Lower leg skin (tissue), 4 donors: ENCODE measurements at regions not wholly inside any gene's neighbourhood (a gene's known extent, or its start where the extent isn't known, plus 50 kb on each side); places are given as distances from the start of the nearest gene placed in this dataset.

Experiments
- DNase-seq, 2 donors: peaks; one replicate each; pipeline ENCODE4 v3.0.0-alpha.2; 2019; ENCODE audit warnings: low spot score in 2 of 2
- H3K4me3 ChIP-seq: fragments of 200-600 bp; sonication (generic); 2 replicates; pipeline ENCODE4 v1.5.1; 2017; ENCODE audit warnings: mild to moderate bottlenecking, low read depth; ENCODE audit not compliant: poor library complexity, severe bottlenecking
- POLR2A ChIP-seq, 2 donors: fragments of 450-650 bp; IDR thresholded peaks; one replicate each; pipeline ENCODE4 v1.6.1; 2016 to 2017; ENCODE audit warnings: antibody characterized with exemption in 2 of 2, mild to moderate bottlenecking in 1 of 2, moderate library complexity in 1 of 2
- WGBS, 2 donors: methylation state at CpG; one replicate each; pipeline ENCODE4 v1.1.5; 2018; 5-methylcytosine and 5-hydroxymethylcytosine counted together
- intact Hi-C: fragments of 100-400 bp; cut with DNase I; formaldehyde crosslinking; loops from one replicate; pipeline ENCODE4 v1.15.0; 2023; ENCODE audit warnings: low total_unique reads
- TF ChIP-seq, protein P1 (sequence below), 3 donors: fragments of 450-650 bp; IDR thresholded peaks; one replicate each; pipeline ENCODE4 v1.5.1; 2016; ENCODE audit warnings: antibody characterized with exemption in 3 of 3, mild to moderate bottlenecking in 3 of 3, moderate library complexity in 2 of 3

DNA sequence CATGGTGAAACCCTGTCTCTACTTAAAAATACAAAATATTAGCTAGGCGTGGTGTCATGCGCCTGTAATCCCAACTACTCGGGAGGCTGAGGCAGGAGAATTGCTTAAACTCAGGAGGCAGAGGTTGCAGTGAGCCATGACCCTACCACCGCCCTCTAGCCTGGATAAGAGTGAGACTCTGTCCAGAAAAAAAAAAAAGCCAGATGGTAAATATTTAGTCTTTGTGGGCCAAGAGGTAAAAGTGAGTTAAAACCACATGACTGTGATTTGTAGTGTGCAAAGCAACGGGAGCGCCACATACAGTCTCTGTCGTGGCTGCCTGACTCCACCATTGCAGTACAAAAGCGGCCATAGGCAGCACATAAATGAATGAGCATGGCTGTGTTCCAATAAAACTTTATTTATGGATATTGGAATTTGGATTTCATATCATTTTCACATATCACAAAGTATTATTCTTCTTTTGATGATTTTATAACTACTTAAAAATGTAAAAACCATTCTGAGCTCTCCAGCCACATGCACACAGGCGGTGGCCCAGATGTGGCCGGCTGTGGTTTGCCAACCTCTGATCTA, 51.8 kb upstream of the CASZ1 start:
- intact Hi-C loops = no loop called here
- no peak for TF ChIP-seq POLR2A (IDR thresholded peaks at IDR 0.05)
- TF ChIP-seq, protein P1, sequence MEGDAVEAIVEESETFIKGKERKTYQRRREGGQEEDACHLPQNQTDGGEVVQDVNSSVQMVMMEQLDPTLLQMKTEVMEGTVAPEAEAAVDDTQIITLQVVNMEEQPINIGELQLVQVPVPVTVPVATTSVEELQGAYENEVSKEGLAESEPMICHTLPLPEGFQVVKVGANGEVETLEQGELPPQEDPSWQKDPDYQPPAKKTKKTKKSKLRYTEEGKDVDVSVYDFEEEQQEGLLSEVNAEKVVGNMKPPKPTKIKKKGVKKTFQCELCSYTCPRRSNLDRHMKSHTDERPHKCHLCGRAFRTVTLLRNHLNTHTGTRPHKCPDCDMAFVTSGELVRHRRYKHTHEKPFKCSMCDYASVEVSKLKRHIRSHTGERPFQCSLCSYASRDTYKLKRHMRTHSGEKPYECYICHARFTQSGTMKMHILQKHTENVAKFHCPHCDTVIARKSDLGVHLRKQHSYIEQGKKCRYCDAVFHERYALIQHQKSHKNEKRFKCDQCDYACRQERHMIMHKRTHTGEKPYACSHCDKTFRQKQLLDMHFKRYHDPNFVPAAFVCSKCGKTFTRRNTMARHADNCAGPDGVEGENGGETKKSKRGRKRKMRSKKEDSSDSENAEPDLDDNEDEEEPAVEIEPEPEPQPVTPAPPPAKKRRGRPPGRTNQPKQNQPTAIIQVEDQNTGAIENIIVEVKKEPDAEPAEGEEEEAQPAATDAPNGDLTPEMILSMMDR (IDR thresholded peaks at IDR 0.05) = no peak
- no peak overlapping the region for H3K4me3 ChIP-seq
- DNase-seq = no peak
- 86 to 91% methylated on average over 10 of the region's 10 CpGs for WGBS, 2 donors

GRCh38 chr1:10850026-10850425, 53.6 kb upstream of the CASZ1 start:
- 80 to 85% methylated on average over 6 of the region's 7 CpGs for WGBS, 2 donors
- no peak for DNase-seq
- H3K4me3 ChIP-seq = no peak overlapping the region
- TF ChIP-seq, protein P1 (IDR thresholded peaks at IDR 0.05) = no peak
- no peak for TF ChIP-seq POLR2A (IDR thresholded peaks at IDR 0.05)
- intact Hi-C loops = no loop called here

GRCh38 chr1:10851024-10852013, 54.9 kb upstream of the CASZ1 start:
- no peak overlapping the region for H3K4me3 ChIP-seq
- no peak for DNase-seq
- intact Hi-C loops = no loop called here
- WGBS, 2 donors = 81 to 86% methylated on average over 25 to 27 of the region's 30 CpGs
- TF ChIP-seq, protein P1 (IDR thresholded peaks at IDR 0.05) = no peak
- TF ChIP-seq POLR2A (IDR thresholded peaks at IDR 0.05) = no peak

GRCh38 chr1:10852018-10852417, 55.6 kb upstream of the CASZ1 start:
- 89 to 93% methylated on average over 8 of the region's 8 CpGs for WGBS, 2 donors
- no peak for DNase-seq
- intact Hi-C loops = no loop called here
- no peak overlapping the region for H3K4me3 ChIP-seq
- TF ChIP-seq, protein P1 (IDR thresholded peaks at IDR 0.05) = no peak
- no peak for TF ChIP-seq POLR2A (IDR thresholded peaks at IDR 0.05)

- TF ChIP-seq POLR2A (IDR thresholded peaks at IDR 0.05) = no peak
- TF ChIP-seq, protein P1 (IDR thresholded peaks at IDR 0.05) = no peak
- DNase-seq = no peak
- WGBS, 2 donors = 56 to 69% methylated on average over 6 of the region's 6 CpGs
- H3K4me3 ChIP-seq = no peak overlapping the region
- intact Hi-C loops = no loop called here
These were observed 56.0 kb upstream of the CASZ1 start for GRCh38 chr1:10852486-10852885.
